ENCODE measurements at regions not wholly inside any gene's neighbourhood (a gene's known extent, or its start where the extent isn't known, plus 50 kb on each side); places are given as distances from the start of the nearest gene placed in this dataset.

DNA sequence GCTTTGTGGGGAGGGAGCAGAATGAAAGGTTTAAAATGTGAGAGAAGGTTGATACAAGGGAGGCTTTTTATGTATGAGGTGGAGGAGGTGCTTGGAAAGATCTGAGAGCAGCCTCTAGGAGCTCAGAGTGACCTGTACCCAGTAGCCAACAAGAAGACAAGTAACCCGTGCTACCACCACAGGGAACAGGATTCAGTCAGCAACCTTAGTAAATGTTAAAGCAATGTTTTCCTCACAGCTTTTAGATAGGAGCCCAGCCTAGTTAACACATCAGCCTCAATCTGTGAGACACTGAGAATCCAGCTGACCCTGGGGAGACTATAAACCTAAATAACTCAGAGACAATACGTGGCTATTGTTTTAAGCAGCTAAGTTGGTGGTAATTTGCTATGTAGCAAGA, 194.9 kb upstream of the NT5C1B start:
- in situ Hi-C loops (cut with HindIII; ENCODE audit: extremely low pct_ligation_motif_present, low pct_unique_long_range_greater_than_20kb): no loop called here
- no peaks in the 10 kb centered on the region for H3K9me3 ChIP-seq (ENCODE audit: low read length)
- FAIRE-seq (peak; percentile 18), DNase-seq (ENCODE audit: low spot score) (no peak), ATAC-seq (no peak)
- no peaks in the 10 kb centered on the region for H3K27me3 ChIP-seq (ENCODE audit: control insufficient read depth in 1 of 2, insufficient read depth in 2 of 2, low read length in 2 of 2)
- H2AFZ ChIP-seq (ENCODE audit: low read length): no peak overlapping the region
- ChIA-PET POLR2A (no interaction called here), CTCF (ENCODE audit: low intra/inter-chr PET ratio, low total read pairs) (no interaction called here)
- no peaks in the 10 kb centered on the region for H3K36me3 ChIP-seq (replicated peaks in 1 of 2; ENCODE audit: control insufficient read depth in 1 of 2, insufficient read depth in 2 of 2, low read length in 2 of 2)
- no peak overlapping the region for H3K4me2 ChIP-seq (ENCODE audit: low read depth, low read length)
- intact Hi-C loops (cut with micrococcal nuclease; ENCODE audit: unreplicated experiment): no loop called here
- H3K27ac ChIP-seq (ENCODE audit: extremely low read length, insufficient read depth, low read length): no peak overlapping the region
- no peak overlapping the region for H3K4me3 ChIP-seq (replicated peaks in 1 of 3; ENCODE audit: insufficient read depth in 1 of 3, low read depth in 2 of 3, low read length in 3 of 3)
- peaks cover 12% of the 10 kb centered on the region for H3K4me1 ChIP-seq (ENCODE audit: insufficient read depth, low read length)
- H4K20me1 ChIP-seq (ENCODE audit: insufficient read depth, low read length): no peaks in the 10 kb centered on the region; the same call in 1 of the 2 replicates
- BruUV-seq (replicated peaks): no TSS peak
- no peaks in the 10 kb centered on the region for H3K79me2 ChIP-seq (ENCODE audit: insufficient read depth, low read length)
- H3K9ac ChIP-seq (ENCODE audit: insufficient read depth, low read depth, low read length): no peak overlapping the region
- WGBS (ENCODE audit: low lambda C conversion rate): 62% methylated on average over 2 of the region's 2 CpGs
- no peak for TF ChIP-seq ZBTB20 (CRISPR knock-in tag; IDR thresholded peaks at IDR 0.05; ENCODE audit: borderline replicate concordance, low read depth)
- TF ChIP-seq TEAD3 (CRISPR knock-in tag; optimal IDR thresholded peaks at IDR 0.05; ENCODE audit: borderline replicate concordance): no peak
- TF ChIP-seq MIXL1 (CRISPR knock-in tag; IDR thresholded peaks at IDR 0.05): no peak
- TF ChIP-seq SP2 (CRISPR knock-in tag; IDR thresholded peaks at IDR 0.05): no peak
- no peak for TF ChIP-seq HES4 (CRISPR knock-in tag; IDR thresholded peaks at IDR 0.05; ENCODE audit: borderline replicate concordance)
- no peak for TF ChIP-seq CSRNP1 (CRISPR knock-in tag; IDR thresholded peaks at IDR 0.05)
- TF ChIP-seq YEATS2 (CRISPR knock-in tag; IDR thresholded peaks at IDR 0.05; ENCODE audit: borderline replicate concordance): no peak
- TF ChIP-seq PRPF4 (IDR thresholded peaks at IDR 0.05; ENCODE audit: low read depth, low read length, poor library complexity, severe bottlenecking): no peak
- TF ChIP-seq ZSCAN21 (CRISPR knock-in tag; IDR thresholded peaks at IDR 0.05; ENCODE audit: borderline replicate concordance): no peak
- no peak for TF ChIP-seq ZNF138 (CRISPR knock-in tag; IDR thresholded peaks at IDR 0.05; ENCODE audit: low read depth)
- TF ChIP-seq HNRNPL (IDR thresholded peaks at IDR 0.05; ENCODE audit: low read depth, low read length): no peak
- no peak for TF ChIP-seq NFE2L1 (CRISPR knock-in tag; IDR thresholded peaks at IDR 0.05; ENCODE audit: borderline replicate concordance)
- no peak for TF ChIP-seq ZNF704 (CRISPR knock-in tag; IDR thresholded peaks at IDR 0.05; ENCODE audit: borderline replicate concordance)
- no peak for TF ChIP-seq POGZ (CRISPR knock-in tag; IDR thresholded peaks at IDR 0.05)
- TF ChIP-seq, protein P1, sequence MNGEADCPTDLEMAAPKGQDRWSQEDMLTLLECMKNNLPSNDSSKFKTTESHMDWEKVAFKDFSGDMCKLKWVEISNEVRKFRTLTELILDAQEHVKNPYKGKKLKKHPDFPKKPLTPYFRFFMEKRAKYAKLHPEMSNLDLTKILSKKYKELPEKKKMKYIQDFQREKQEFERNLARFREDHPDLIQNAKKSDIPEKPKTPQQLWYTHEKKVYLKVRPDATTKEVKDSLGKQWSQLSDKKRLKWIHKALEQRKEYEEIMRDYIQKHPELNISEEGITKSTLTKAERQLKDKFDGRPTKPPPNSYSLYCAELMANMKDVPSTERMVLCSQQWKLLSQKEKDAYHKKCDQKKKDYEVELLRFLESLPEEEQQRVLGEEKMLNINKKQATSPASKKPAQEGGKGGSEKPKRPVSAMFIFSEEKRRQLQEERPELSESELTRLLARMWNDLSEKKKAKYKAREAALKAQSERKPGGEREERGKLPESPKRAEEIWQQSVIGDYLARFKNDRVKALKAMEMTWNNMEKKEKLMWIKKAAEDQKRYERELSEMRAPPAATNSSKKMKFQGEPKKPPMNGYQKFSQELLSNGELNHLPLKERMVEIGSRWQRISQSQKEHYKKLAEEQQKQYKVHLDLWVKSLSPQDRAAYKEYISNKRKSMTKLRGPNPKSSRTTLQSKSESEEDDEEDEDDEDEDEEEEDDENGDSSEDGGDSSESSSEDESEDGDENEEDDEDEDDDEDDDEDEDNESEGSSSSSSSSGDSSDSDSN (CRISPR knock-in tag; IDR thresholded peaks at IDR 0.05): no peak
- TF ChIP-seq, protein P2, sequence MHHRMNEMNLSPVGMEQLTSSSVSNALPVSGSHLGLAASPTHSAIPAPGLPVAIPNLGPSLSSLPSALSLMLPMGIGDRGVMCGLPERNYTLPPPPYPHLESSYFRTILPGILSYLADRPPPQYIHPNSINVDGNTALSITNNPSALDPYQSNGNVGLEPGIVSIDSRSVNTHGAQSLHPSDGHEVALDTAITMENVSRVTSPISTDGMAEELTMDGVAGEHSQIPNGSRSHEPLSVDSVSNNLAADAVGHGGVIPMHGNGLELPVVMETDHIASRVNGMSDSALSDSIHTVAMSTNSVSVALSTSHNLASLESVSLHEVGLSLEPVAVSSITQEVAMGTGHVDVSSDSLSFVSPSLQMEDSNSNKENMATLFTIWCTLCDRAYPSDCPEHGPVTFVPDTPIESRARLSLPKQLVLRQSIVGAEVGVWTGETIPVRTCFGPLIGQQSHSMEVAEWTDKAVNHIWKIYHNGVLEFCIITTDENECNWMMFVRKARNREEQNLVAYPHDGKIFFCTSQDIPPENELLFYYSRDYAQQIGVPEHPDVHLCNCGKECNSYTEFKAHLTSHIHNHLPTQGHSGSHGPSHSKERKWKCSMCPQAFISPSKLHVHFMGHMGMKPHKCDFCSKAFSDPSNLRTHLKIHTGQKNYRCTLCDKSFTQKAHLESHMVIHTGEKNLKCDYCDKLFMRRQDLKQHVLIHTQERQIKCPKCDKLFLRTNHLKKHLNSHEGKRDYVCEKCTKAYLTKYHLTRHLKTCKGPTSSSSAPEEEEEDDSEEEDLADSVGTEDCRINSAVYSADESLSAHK (CRISPR knock-in tag; IDR thresholded peaks at IDR 0.05; ENCODE audit: borderline replicate concordance): no peak
